Medulla oblongata (tissue), 1 donor: ENCODE measurements at regions not wholly inside any gene's neighbourhood (a gene's known extent, or its start where the extent isn't known, plus 50 kb on each side); places are given as distances from the start of the nearest gene placed in this dataset.
"Not testable (repeated sequence)": the region's sequence is repeated elsewhere in the genome, so short reads cannot be mapped to it uniquely, and the experiment has no call there.

Experiments
- DNase-seq: peaks from one replicate; pipeline ENCODE4 v3.0.0-alpha.2; 2015; ENCODE audit errors: extremely low spot score

DNA sequence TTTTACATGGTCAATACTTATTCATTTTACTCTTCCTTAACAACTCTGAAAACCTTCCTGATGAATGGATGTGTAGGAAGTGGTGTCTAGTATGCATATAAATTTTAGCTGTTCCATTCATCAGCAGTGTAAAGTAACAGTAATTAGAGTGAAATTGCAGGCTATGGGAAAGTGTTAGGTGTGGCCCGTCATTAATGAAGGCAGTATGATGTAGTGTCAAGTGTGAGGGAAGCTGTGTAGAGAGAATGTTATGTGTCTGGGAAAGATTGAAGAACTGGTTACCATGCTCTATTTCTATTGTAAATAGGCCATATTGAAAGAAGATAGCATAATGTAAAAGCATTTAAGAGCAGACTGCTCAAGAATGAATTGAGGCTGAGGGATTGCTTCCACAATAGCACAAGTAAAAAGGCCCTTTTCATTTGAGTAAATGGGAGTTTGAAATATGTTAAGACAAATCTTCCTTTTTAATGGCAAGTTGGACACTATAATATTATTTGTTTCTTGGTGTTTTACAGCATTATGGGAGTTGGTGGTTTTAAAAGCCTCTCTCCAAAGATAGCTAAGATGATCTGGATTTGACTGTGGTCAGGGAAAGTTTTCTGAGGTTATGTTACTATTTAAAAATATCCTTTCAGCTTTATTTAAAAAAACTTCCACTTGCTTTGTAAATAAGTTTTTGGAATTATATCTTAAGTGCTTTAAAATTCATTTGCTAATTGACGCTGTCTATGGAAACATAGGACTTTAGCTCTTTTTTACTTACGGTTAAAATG lies 401.0 kb upstream of the ZEB2 start:
- DNase-seq: no peak

DNA sequence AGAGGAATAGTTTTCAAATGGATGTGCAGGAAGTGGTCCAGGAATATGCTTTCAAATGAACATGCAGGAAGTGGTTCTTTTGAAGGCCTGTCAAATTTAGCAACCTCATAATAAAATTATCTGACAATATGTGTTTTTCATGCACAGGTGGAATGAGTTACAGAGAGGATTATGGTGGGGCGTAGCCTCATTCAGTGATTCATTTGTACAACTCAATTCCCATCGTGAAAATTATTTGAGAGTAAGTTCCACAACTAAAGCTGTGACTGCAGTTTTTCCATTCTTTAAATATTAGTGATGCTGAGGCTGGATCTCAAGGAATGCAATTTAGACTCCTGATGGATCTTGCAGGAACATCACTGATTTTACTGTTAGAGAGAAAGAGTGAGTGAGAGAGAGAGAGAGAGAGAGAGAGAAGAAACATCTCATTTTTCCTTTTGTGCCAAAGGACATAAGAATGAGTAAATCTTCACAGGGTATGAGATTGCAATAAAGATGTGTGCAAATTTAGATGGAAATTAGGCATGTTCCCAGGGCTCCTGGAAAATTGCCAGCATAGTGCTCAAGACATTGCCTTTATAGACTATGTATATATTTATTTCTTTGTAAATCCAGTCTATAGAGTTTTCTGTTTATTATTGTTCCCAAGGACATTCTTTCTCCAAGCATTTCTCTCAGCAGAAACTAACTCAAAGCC lies 394.9 kb upstream of the ZEB2 start:
- no peak for DNase-seq

DNA sequence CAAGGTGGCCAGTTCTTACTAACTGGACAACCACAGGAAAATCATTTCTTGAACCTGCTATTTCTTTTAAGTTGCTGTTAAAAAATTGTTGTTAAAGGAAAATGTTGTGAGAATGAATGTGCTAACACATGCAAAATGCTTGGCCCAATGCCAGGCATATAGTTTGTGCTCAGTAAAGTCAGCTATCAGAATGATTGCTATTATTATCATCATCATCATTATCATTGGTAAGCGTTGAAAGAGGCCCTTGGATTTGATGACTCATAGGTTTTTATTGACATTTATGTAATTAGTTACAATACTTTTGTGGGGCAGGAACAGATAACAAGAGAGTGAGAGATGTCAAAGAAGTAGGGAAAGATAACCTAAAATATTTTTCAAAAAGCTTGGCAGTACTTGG lies 394.2 kb upstream of the ZEB2 start:
- DNase-seq: no peak

DNA sequence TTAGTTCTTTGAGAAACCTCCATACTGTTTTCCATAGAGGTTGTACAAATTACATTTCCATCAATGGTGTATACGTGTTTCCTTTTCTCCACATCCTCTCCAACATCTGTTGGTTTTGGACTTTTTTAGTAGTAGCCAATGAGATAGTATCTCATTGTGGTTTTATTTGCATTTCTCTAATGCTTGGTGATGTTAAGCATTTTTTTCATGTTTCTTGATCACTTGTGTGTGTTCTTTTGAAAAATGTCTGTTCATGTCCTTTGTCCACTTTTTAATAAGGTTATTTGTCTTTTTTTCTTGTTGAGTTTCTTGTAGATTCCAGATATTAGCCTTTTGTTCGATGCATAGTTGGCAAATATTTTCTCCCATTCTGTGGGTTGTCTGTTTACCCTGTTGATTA lies 392.3 kb upstream of the ZEB2 start:
- DNase-seq: no peak

DNA sequence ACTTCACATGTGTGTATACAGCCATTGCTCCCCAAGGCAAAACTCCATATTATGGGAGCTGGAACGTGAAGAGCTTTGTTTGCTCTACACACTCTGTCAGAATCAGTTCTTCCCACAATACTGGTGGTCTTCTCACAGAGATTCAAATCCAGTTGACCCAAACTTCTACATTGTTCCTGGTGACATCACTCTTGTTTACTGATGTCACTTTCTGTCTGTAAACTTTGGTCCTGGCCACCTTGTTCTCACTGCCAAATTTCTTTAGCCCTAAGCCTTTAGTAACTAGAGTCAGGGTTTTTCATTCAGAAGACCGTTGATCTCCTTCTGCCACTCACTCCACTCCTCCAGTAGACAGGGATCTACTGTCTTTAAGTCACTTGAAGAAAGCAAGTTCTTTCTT lies 386.0 kb upstream of the ZEB2 start:
- no peak for DNase-seq

DNA sequence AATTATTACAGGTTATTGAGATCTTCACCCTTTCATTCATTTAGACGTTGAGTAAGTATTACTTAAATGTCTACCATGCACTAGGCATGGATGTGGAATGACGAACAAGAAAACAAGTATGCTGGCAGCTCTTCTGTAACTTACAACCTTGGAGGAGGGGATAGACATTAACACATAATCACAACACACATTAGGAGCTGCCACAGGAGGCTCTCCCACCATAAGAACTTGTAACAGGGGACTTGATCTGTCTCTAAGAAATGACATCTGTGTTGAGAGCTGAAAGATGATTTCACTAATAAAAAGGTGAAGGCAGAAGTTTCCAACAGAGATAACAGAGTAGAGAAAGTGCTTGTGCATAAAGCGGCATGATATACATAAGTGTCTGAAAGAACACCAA lies 384.7 kb upstream of the ZEB2 start:
- no peak for DNase-seq

DNA sequence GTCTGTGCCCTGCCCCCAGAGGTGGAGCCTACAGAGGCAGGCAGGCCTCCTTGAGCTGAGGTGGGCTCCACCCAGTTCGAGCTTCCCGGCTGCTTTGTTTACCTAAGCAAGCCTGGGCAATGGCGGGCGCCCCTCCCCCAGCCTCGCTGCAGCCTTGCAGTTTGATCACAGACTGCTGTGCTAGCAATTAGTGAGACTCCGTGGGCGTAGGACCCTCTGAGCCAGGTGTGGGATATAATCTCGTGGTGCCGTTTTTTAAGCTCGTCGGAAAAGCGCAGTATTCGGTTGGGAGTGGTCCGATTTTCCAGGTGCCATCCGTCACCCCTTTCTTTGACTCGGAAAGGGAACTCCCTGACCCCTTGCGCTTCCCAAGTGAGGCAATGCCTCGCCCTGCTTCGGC lies 383.1 kb upstream of the ZEB2 start:
- not testable (repeated sequence) for DNase-seq

DNA sequence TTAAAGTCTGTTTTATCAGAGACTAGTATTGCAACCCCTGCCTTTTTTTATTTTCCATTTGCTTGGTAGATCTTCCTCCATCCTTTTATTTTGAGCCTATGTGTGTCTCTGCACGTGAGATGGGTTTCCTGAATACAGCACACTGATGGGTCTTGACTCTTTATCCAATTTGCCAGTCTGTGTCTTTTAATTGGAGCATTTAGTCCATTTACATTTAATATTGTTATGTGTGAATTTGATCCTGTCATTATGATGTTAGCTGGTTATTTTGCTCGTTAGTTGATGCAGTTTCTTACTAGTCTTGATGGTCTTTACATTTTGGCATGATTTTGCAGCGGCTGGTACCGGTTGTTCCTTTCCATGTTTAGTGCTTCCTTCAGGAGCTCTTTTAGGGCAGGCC lies 381.5 kb upstream of the ZEB2 start:
- not testable (repeated sequence) for DNase-seq

DNA sequence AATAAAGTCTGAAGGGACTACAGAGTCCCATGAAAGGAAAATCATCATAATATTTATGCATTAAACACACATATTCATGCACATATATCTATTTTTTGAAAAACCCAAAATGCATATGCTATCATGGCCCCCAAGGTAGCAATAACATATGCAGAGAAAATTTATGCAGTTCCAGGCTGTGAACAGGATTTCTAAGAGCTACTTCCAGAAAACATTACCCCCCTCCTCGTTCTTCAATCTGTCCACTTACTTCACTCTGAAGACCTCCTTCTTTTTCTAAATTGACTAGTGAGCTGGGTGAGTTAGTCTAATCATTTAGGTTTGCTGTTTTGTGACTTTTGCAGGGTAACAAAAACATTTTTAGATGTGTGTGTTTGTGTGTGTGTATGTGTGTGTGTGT lies 376.4 kb upstream of the ZEB2 start:
- DNase-seq: no peak

DNA sequence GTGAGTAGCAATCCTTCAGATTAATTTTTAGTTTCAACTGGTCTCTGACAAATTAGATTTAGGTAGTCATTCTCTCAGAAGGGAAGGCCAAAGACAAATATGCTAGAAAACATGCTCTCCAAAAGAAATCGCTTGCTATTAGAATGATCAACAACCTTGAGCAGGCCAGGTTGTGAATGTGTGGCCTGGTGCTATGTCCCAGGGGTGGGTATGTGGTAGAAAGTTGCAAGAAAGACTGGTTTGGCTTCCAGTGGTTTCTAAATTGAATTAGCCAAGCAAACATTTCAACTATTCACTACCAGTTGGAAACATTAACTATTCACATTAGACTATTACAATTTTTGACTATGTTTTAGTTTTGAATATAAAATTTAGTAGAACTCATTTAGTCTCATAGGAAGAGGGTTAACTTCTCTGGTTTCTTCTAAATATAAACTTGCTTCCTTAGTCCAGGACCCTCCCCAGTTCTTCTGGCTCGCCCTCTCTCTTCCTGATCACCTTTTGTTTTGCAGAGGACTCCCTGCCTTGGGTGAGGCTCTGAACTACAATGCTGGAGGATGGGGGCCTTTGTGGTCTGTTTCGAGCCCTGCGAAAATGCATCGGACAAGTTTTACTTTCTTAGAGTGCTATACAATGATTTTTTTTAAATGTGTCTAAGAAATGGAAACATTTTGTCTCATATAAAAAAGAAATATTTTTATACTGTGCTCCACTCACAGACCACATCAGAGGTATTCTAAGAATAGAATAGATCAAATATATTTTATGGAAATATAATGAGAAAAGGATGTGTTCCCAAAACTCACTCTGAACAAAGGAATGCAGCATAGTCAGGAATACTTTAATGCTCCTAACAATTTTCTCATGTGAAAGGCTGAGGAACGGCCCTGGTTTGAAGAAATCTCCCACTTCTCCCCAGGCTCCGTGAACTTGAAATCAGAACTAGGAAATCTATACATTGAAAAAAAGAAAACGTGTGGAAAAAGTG lies 375.0 kb upstream of the ZEB2 start:
- DNase-seq: no peak

DNA sequence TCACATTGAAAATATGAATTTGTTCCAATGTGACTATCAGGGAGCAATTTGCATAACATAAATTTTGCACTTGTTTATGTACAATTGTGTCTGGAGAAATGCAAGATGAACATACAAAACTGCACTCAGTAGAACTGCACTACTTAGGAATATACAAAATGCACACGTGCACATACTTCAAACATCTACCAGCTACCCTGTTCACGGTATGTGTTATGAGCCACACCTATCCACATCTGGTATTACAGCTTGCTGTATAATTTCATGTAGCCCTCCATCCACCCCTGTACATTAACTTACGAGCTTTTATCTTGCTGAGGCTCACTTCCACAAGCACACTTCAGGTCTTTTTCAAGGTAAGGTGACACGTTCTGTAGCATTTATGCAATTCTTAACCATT lies 373.5 kb upstream of the ZEB2 start:
- no peak for DNase-seq

DNA sequence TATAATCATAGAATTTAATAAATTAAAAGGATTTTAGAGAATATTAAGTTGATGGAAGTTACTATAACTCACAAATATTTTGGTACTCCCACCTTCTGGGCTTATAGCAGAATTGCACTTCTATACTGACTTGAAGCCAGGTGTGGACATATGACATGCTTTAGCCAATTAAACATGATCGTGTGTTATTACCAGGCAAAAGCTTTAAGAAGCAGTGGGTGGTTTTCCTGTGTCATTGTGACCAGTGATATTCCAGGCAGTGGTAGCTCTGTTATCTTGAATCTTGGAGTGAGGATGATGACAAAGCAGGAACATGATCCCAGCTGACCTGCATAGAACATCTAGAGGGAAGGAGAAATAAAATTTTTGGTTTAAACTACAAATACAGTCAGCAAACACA lies 370.9 kb upstream of the ZEB2 start:
- DNase-seq: no peak

DNA sequence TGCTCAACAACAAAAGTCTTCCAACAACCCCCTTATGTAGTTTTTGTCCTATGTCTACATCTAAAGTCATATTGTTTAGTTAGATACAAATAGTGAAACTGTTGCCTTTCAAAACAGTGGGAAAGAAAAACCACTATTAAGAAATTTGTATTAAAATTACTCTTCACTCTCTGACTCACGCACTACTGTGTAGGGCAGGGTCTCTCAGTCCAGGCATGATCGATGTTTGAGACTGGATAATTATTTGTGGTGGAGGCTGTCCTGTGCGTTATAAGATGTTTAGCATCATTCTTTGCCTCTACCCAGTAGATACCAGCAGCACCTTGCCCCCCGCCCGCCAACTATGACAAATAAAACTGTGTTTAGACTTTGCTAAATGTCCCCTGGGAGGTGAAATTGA lies 369.4 kb upstream of the ZEB2 start:
- DNase-seq: no peak

DNA sequence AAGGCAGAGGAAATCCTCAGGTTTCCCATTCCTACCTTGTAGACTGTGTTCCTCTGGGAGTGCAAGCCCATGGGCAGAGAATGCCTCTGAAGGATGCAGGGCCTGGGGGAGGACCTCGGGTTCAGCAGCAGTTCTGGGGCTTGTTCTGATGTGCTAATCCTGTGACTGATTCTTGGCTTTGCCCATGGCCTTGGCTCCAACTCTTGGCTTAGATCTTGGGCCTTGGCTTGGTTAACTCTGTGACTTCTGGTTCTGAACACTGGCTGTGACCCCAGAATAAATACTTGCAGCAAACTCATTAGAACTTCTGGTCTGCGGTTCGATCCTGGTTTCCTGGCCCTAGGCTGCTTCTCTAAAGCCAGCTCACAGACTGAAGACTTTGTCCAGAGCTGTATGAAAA lies 366.9 kb upstream of the ZEB2 start:
- DNase-seq: peak; percentile 71

DNA sequence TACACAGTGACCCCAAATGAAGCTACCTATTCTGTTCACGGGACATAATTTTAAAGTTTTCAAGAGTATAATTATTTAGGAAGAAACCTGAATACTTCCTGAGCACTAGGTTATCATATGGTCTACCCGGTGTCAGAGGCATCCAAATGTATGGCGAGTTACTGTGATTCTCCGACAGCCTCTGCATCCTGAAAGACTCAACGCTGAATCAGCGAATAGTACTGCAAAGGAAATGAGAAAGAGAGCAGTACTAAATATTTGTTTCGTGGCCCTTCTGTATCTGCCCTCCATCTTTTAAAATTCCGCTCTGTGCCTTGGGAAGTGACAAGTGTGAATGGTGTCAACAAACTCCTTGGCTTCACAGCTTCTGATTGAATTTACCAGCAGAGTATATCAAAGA lies 358.0 kb upstream of the ZEB2 start:
- no peak for DNase-seq

DNA sequence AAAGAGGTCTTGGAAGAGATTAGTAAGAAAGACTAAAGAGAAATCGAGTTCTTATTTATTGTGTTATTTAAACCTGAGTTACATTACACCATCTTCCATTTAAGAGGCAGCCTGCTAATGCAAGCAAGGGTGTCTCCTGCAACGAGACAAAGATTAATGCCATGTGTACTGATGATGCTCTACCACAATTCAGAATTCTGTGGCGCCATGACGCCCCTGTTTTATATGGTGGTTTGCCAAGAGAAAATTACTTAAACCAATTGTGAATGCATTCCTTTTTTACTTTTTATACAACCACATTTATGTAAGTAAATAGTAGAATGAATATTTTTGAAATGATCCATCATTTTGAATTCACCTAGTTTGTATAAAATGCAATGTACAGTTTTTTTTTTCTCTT lies 356.1 kb upstream of the ZEB2 start:
- no peak for DNase-seq

DNA sequence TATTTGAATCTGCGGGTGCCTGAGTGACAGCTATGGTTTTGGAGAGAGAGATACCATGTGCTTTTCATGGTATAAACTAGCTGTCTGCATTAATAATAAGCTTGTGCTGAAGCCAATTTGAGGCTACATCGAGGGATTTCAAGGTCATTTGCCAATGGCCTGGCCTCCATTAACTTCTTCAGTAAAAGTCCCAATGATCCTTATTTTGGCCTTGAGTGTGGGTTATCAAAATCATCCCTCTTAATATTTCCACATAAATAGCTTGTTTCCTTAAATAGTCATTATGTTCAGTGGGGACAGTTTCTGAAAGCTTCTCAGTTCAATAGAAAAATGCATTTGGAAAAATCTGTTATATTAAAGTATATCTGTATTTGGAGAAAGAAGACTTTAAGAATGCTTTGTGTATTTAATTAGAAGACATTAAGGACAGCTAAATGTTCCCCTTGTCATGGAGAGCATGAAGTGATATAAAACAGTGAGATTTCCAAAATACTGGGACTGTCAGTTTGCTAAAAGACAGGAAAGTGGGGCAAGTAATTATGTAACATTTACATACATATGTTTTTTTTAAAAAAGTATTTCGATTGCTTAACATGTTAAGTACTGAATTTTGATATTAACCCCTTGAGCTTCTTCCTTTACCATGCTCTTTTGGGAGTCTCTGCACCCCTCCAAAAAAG lies 355.5 kb upstream of the ZEB2 start:
- DNase-seq: no peak

DNA sequence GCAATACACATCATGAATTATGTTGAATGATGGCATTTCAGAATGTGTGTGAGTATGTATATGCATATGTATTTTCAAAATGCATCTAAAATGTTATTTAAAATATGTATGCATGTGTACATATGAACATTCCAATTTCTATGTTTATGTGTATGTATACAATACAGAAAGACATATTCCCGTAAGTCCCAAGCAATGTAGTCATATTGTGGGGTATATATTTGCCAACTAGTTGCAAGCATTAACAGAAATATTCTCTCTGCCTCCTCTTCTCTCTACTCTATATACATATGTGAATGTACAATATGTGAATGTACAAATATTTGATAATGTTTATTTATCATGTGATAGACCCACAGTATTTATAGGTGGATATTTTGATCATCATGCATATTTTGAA lies 345.8 kb upstream of the ZEB2 start:
- DNase-seq: no peak

DNA sequence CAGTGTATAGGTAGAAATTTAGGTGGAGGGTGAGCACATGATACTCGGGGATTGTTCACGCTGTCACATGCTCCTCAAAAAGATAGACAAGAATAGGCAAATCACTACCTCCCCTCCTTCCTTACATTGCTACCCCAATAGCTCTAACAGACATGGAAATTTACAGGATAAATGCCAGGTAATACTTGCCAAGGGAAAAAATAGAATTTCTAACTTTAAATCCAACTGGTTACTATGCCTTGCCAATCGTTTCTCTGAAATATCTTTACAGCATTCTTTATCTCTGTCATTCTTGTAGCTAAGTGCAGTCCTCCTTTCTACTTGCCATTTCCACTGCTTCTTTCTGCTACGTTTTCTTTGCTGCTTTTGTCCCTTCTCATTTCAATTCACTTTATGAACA lies 339.8 kb upstream of the ZEB2 start:
- no peak for DNase-seq

DNA sequence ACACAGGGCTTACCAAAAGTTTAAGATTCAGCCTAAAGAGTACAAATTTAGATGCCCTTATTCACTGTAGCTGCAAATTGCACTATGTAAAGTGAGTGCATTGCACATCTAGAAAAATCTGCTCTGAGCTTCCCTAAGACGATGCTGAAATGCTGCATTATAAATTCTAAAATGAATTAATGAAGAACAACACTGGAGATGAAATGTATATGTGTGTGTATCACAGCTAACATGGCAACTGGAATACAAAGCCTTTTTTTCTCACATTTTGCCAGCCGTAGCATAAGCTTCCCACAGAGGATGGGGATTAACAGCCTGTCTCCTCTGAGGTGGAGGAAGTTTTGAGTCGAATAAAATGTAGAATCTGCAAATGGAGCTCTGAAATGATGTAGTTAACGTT lies 338.3 kb upstream of the ZEB2 start:
- no peak for DNase-seq

DNA sequence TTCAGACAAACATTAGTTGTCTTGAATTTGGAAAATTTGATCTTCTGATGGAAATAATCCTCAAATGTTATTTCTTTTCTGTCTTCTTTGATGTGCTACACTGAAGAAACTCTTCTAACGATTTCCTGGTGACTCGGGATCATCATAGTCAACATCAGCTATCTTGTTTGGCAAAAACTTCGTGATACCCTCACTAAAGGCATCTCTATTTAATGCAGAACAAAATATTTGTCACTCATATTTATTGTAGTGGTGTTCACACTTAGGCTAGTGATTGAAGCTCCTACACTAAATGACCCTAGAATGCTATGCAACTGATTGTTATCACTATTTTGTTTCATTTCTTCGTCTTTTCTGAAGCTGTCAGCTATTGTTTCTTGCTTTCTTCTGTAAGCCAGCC lies 334.7 kb upstream of the ZEB2 start:
- DNase-seq: no peak

DNA sequence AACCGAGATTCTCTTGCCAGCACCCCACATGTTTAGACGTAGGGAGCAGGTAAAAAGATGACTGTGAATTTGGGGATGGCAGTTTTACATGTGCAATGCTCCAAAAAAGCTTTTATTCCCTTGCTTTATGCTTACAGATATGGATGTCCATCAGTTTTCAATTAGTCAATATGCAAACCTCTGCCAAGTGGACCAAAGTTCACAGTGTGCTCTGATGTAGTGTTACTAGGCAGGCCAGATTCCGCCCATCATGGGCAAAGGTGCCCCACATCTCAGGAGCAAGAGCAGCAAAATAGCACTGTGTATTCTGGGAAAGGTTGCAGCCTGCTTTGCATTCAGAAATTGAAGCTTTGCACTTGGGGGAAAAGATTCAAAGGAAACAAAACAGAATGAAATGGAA lies 329.7 kb upstream of the ZEB2 start:
- DNase-seq: no peak
